Prostate gland (tissue), 2 donors: ENCODE measurements at regions not wholly inside any gene's neighbourhood (a gene's known extent, or its start where the extent isn't known, plus 50 kb on each side); places are given as distances from the start of the nearest gene placed in this dataset.

Experiments used
- CTCF ChIP-seq, 4 experiments: fragments of 200-600 bp in 2 of 4; fragments of 450-650 bp in 2 of 4; sonication (generic) in 2 of 4; IDR thresholded peaks; 1 replicate in 3 of 4; 2 replicates in 1 of 4; pipeline ENCODE4 v1.5.1; 2016 to 2019; ENCODE audit warnings: antibody characterized with exemption in 4 of 4, mild to moderate bottlenecking in 2 of 4, moderate library complexity in 2 of 4
- POLR2A ChIP-seq: fragments of 450-650 bp; IDR thresholded peaks from one replicate; pipeline ENCODE4 v1.6.1; 2016; ENCODE audit warnings: antibody characterized with exemption, mild to moderate bottlenecking

GRCh38 chr6:104418839-104419238, 440.9 kb downstream of the HACE1 start:
- no peak for TF ChIP-seq CTCF (IDR thresholded peaks at IDR 0.05)
- TF ChIP-seq POLR2A, result no peak
